HG03280 (cell line): ENCODE measurements at regions not wholly inside any gene's neighbourhood (a gene's known extent, or its start where the extent isn't known, plus 50 kb on each side); places are given as distances from the start of the nearest gene placed in this dataset.
"Not testable (repeated sequence)": the region's sequence is repeated elsewhere in the genome, so short reads cannot be mapped to it uniquely, and the experiment has no call there.

ENCODE experiments used
- ATAC-seq: cut with Tn5 transposase; IDR thresholded peaks from one replicate; pipeline ENCODE4 v1.9.1; 2021; ENCODE audit warnings: mild to moderate bottlenecking, moderate library complexity; ENCODE audit not compliant: unreplicated experiment

DNA sequence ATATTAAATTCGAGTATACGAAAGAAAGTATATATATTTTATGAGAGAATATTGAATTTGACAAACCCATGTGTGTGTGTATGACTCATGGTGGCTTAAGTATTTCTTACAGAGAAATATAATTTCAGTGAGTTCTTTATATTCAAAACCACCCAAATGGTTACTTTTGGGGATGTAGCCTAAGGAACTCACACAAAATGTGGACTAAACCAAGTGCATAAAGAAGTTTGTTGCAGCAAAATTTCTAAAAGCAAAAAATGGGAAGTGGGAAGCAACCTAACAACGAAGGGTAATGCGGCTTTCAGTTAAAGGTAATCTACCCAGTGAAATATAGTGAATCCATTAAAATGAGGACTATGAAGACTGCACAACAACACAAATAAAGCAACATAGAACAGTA, 277.1 kb downstream of the EDEM1 start:
- no peak for ATAC-seq

DNA sequence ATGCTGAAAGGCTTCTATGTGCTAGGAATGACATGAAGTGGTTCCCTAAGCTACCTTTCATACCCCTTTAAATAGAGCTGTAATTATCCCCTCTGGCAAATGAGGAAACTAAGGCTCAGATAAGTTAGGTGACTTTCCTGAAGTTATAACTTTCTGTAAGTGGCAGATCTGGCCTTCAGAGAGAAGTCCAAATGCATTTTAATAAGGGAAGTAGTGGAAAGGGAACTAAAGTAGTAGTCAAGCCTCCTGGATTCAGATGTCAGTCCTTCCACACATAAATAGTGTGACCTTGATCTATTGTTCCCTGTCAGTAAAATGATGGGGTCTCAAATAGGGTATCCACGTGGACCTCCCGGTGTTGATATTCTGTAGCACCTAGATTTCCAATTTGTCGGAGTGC, 277.7 kb downstream of the EDEM1 start:
- no peak for ATAC-seq

DNA sequence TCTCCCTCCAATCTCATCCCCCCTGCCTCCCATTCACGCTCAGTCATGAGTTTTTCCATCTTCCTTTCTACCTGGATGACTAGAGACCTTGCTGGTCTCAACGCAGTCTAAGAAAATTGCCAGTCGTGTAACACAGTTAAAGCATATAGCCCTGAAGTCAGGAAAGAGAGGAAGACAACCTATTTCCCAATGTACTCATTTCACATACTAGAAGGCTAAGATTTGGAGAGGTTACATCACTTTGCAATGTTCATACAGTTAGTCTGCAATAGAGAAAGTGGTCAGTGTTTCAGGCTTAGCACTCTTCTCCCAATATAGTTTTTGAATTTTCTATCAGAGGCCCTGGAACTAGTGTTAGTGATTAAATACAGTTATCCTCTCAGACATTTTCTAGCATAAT, 278.6 kb downstream of the EDEM1 start:
- ATAC-seq = no peak

- no peak for ATAC-seq
Measured at GRCh38 chr3:5466717-5467116, 279.2 kb downstream of the EDEM1 start.

DNA sequence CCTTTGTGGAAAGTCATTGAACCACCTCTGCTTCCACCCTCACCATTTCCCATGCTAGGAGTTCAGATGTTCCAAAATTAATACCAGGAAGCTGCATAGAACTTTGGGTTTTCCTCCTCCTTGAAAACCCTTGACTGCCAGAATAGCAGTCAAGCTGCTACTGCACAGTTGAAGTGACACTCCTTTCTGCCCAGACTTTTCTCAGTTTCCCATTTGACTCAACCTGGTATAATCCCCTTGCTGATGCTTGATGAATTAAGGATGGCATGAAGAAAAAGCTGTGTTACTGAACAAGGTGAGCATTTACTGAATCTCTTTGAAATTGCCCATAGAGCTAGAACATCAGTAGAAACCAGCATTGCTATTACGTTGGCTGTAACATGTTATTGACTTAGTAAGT, 286.0 kb downstream of the EDEM1 start:
- ATAC-seq = no peak

DNA sequence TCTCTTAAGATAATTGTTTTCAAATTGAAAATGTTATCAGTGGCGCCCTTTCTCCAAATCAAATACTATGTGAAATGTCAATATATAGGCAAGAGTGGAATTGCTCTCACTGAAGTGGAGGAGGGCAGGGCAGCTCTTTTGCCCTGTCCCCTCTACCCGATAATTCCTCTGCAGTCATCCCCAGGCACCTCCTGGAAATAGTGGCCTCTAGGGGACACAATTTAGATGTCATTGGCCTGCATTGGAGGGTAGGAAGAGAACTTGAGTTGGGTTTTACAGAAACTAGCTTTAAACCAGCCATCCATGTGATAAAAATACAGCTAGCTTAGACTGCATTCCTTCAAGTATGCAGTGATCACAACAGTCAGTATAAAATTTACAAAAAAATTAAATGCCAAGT, 288.9 kb downstream of the EDEM1 start:
- no peak for ATAC-seq

- ATAC-seq = no peak
Measured at GRCh38 chr3:5479229-5479799, 291.8 kb downstream of the EDEM1 start.

- ATAC-seq = no peak
Measured at GRCh38 chr3:5480190-5480589, 292.7 kb downstream of the EDEM1 start.

GRCh38 chr3:5485427-5485826, 297.9 kb downstream of the EDEM1 start:
- ATAC-seq = peak; percentile 67

DNA sequence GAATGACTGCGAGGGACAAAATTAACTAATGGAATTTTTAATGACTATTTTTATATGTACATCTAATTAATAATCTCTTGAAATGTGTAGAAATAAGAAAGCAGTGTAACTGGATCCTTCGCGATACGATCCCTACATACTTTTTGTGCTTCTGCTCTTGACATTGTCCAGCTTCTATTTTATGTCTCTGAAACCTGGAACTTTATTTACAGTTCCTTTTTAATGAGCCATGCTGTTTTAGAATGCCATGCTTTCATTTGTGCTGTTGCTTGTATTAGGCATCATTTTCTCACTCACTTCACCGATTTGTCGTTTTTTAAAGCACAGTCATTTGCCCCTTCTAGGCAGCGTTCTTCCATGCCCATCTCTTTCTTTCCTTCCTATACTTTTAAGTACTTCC, 301.3 kb downstream of the EDEM1 start:
- ATAC-seq = no peak

GRCh38 chr3:5489536-5489935, 302.0 kb downstream of the EDEM1 start:
- no peak for ATAC-seq

- ATAC-seq = no peak
Measured at GRCh38 chr3:5494905-5495519, 307.5 kb downstream of the EDEM1 start.

- ATAC-seq = no peak
Measured at GRCh38 chr3:5497497-5497896, 310.0 kb downstream of the EDEM1 start.

DNA sequence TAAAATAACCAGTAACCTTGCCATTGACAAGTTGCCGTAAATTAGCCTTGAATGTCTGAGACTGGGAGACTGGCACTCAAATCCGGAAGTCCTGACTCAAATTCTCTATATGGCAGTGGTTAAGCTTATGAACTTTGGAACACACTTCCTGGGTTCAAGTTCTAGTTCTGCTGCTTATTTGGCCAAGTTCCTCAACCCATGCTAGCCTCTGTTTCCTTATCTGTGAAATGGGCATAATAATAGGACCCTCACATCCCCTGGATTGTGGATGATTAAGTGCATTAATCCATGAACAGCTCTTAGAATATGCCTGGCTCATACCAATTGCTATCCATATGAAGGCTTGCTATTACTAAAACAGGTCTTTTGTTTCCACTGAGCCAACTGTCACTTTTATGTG, 311.5 kb downstream of the EDEM1 start:
- peak; percentile 40 for ATAC-seq

- ATAC-seq = peak; percentile 72
Measured at GRCh38 chr3:5499404-5499803, 311.9 kb downstream of the EDEM1 start.

DNA sequence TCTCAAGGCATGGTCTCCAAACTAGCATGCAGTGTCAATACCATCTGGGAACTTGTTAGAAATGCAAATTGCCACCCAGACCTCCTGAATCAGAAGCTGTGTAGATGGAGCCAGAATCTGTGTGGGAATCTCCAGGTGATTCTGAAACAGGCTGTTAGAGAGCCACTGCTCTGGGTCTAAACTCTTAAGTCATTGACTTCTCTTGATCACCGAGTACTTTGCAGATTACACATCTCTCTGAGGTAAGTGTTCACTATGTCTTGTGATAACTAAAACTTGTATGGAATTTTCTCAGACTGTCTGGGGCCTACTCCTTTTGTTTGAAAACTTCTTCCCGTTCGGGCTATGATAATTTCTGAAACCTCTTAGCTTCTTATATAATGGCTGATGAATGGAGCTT, 315.6 kb downstream of the EDEM1 start:
- no peak for ATAC-seq

DNA sequence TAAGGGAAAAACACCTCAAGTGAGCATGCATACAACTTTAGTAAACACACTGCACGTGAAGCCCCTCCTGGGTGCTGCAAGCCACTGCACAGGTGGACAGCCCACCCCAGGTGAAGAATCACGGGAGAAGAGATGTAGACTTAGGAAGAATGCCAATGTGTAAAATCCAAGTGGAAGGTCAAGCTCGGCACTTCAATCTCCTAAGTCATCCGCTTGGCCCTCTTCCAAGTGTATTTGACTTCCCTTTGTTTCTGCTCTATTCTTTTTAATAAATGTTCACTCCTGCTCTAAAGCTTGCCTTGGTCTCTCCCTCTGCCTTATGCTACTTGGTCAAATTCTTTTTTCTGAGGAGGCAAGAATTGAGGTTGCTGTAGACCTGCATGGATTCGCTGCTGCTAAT, 316.6 kb downstream of the EDEM1 start:
- no peak for ATAC-seq

- ATAC-seq = no peak
Measured at GRCh38 chr3:5505163-5505562, 317.7 kb downstream of the EDEM1 start.

- ATAC-seq = no peak
Measured at GRCh38 chr3:5505997-5506396, 318.5 kb downstream of the EDEM1 start.

DNA sequence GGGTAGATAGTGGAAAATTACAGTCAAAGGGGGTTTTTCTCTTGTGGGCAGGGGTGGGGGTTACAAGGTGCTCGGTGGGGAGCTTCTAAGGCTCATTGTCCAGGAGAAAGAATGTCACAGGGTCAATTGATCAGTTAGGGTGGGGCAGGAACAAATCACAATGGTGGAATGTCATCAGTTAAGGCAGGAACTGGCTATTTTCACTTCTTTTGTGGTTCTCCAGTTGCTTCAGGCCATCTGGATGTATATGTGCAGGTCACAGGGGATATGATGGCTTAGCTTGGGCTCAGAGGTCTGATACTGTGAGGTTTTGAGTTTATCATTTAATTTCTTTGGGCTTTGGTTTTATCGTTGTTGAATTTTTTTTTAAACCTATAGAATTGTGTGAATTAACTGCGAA, 321.4 kb downstream of the EDEM1 start:
- ATAC-seq = not testable (repeated sequence)

DNA sequence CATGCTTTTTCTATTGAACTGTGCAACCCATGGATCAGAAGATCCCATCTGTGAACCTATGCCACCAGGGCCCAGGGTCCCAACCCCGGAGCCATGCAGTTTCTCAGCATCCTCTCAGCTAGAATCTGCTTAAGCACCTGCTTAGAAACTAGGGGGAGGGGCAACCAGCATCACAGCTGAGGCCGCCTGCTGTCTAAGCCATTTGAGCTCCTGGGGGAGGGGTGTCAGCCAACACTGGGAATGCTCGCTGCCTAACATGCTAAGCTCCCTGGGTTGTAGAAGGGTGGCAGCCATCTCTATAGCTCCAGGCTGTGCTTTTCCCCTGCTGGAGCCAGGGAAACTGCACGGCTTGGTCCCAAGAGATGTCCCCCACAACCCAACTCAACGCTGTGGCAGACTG, 322.8 kb downstream of the EDEM1 start:
- no peak for ATAC-seq

GRCh38 chr3:5517921-5518320, 330.4 kb downstream of the EDEM1 start:
- ATAC-seq = no peak

DNA sequence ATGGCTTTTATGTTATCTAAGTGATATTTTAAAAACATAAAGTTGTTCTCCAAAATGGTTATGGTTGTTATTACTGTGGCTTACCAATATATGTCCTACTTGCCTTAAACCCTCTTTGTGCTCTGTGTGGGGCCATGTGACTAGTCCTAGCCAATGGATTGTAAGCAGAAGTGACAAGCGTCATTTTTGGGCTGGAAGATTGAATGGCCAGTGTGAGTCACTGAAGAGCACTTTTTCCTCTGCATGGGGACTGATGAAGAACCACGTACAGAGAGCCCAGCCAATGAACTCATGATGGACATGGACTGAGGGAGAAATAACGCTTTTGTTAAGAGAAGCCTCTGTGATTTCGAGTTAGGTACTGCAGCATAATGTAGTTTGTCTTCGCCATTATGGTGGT, 332.7 kb downstream of the EDEM1 start:
- no peak for ATAC-seq
